PC-3 (cell line): ENCODE measurements at regions not wholly inside any gene's neighbourhood (a gene's known extent, or its start where the extent isn't known, plus 50 kb on each side); places are given as distances from the start of the nearest gene placed in this dataset.

Experiments
- CTCF ChIP-seq: fragments of 300-600 bp; sonication (generic); conservative IDR thresholded peaks from 2 replicates; pipeline ENCODE4 v1.5.1; 2017; ENCODE audit warnings: antibody characterized with exemption, low read depth, mild to moderate bottlenecking, low read length
- EZH2 ChIP-seq: fragments of 300-600 bp; sonication (generic); IDR thresholded peaks from one replicate; pipeline ENCODE4 v1.6.1; 2017; ENCODE audit warnings: antibody characterized with exemption, mild to moderate bottlenecking, low read length; ENCODE audit not compliant: unreplicated experiment

- TF ChIP-seq EZH2 (no peak), CTCF (no peak)
Measured at GRCh38 chr2:21580391-21580790, 456.6 kb downstream of the TDRD15 start.
